GM12872 (cell line): ENCODE measurements at regions not wholly inside any gene's neighbourhood (a gene's known extent, or its start where the extent isn't known, plus 50 kb on each side); places are given as distances from the start of the nearest gene placed in this dataset.

Experiments used
- CTCF ChIP-seq: IDR thresholded peaks from 3 replicates; pipeline ENCODE4 v1.5.1; 2011; ENCODE audit warnings: low read depth, mild to moderate bottlenecking, low read length, moderate library complexity; ENCODE audit not compliant: insufficient read depth

GRCh38 chr21:30986965-30987364 lies 51.3 kb downstream of the KRTAP19-8 start:
- no peak for TF ChIP-seq CTCF

GRCh38 chr21:30984889-30985288 lies 53.4 kb downstream of the KRTAP19-8 start:
- TF ChIP-seq CTCF, result no peak

GRCh38 chr21:30981403-30981802 lies 56.9 kb downstream of the KRTAP19-8 start:
- no peak for TF ChIP-seq CTCF

GRCh38 chr21:30979054-30979453 lies 59.2 kb downstream of the KRTAP19-8 start:
- TF ChIP-seq CTCF, result no peak

- TF ChIP-seq CTCF, result no peak
Observed at GRCh38 chr21:30964283-30964682, 74.0 kb downstream of the KRTAP19-8 start.

GRCh38 chr21:30963502-30963901 lies 74.8 kb downstream of the KRTAP19-8 start:
- no peak for TF ChIP-seq CTCF

- TF ChIP-seq CTCF, result 0 out of 3 replicates have a peak, but pooled peaks have one; percentile 37
Observed at GRCh38 chr21:30962013-30962412, 76.3 kb downstream of the KRTAP19-8 start.

GRCh38 chr21:30958741-30959140 lies 77.4 kb upstream of the KRTAP11-1 start:
- no peak for TF ChIP-seq CTCF
